IMR-90 (cell line): ENCODE measurements at regions not wholly inside any gene's neighbourhood (a gene's known extent, or its start where the extent isn't known, plus 50 kb on each side); places are given as distances from the start of the nearest gene placed in this dataset.

Source experiments
- ATAC-seq: fragments of 200-7000 bp; cut with Tn5 transposase; 2 replicates; pipeline ENCODE4 v1.9.1; 2020; ENCODE audit warnings: low read depth, mild to moderate bottlenecking, moderate library complexity
- BruUV-seq: library from RNA; stranded (reverse); fragments of 400-500 nt; replicated peaks from 2 replicates; lab custom pipeline; 2021; lab: Mats Ljungman, UMichigan
- CTCF ChIA-PET: fragments of 300-600 bp; formaldehyde crosslinking; extraction: SDS; loops from one replicate; lab custom pipeline; 2021; ENCODE audit warnings: antibody characterized with exemption; lab: Yijun Ruan, JAX
- POLR2A ChIA-PET: fragments of 300-600 bp; sonication (Branson Sonifier 250); formaldehyde crosslinking; loops from one replicate; lab custom pipeline; 2022; ENCODE audit warnings: antibody characterized with exemption; ENCODE audit not compliant: unreplicated experiment; lab: Charles Lee
- DNase-seq: peaks from one replicate; pipeline ENCODE4 v3.0.0; 2013
- H2AFZ ChIP-seq: replicated peaks from 2 replicates; pipeline ENCODE3; 2013; ENCODE audit warnings: low read length, mild to moderate bottlenecking; ENCODE audit not compliant: poor library complexity
- H2AK5ac ChIP-seq: 2 replicates; pipeline ENCODE4 v1.6.1; 2013; ENCODE audit warnings: low read depth, low read length, inconsistent platforms
- H2AK9ac ChIP-seq: replicated peaks from 2 replicates; pipeline ENCODE3; 2013; ENCODE audit warnings: mild to moderate bottlenecking, low read depth, low read length, moderate library complexity; ENCODE audit not compliant: poor library complexity
- H2BK120ac ChIP-seq: 2 replicates; pipeline ENCODE4 v1.6.1; 2013; ENCODE audit warnings: low read depth, low read length, inconsistent platforms
- H2BK15ac ChIP-seq: 3 replicates; pipeline ENCODE4 v1.6.1; 2013; ENCODE audit warnings: low read depth, low read length, inconsistent platforms
- H2BK20ac ChIP-seq: 2 replicates; pipeline ENCODE4 v1.6.1; 2013; ENCODE audit warnings: low read depth, mild to moderate bottlenecking, inconsistent platforms, low read length, moderate library complexity
- H2BK5ac ChIP-seq: 2 replicates; pipeline ENCODE4 v1.6.1; 2013; ENCODE audit warnings: mild to moderate bottlenecking, low read depth, low read length, inconsistent platforms; ENCODE audit not compliant: poor library complexity, severe bottlenecking
- H3K14ac ChIP-seq: replicated peaks from 2 replicates; pipeline ENCODE4 v1.6.1; 2013; ENCODE audit warnings: low read depth, low read length, inconsistent platforms
- H3K18ac ChIP-seq: 2 replicates; pipeline ENCODE4 v1.6.1; 2013; ENCODE audit warnings: low read depth, low read length, control low read depth
- H3K23ac ChIP-seq: 2 replicates; pipeline ENCODE4 v1.6.1; 2013; ENCODE audit warnings: low read depth, low read length, inconsistent platforms
- H3K27ac ChIP-seq: 2 replicates; pipeline ENCODE4 v1.5.1; 2013; ENCODE audit warnings: mild to moderate bottlenecking, control low read depth, low read length; ENCODE audit not compliant: insufficient read depth
- H3K27me3 ChIP-seq: 2 replicates; pipeline ENCODE4 v1.6.1; 2013; ENCODE audit warnings: low read length; ENCODE audit not compliant: control insufficient read depth, insufficient read depth
- H3K36me3 ChIP-seq: 2 replicates; pipeline ENCODE4 v1.6.1; 2013; ENCODE audit warnings: low read length, mixed read lengths; ENCODE audit not compliant: control insufficient read depth, insufficient read depth
- H3K4ac ChIP-seq: 2 replicates; pipeline ENCODE4 v1.6.1; 2013; ENCODE audit warnings: low read depth, low read length, inconsistent platforms
- H3K4me1 ChIP-seq: 2 replicates; pipeline ENCODE4 v1.6.1; 2013; ENCODE audit warnings: low read length, mixed read lengths; ENCODE audit not compliant: control insufficient read depth, insufficient read depth
- H3K4me2 ChIP-seq: 2 replicates; pipeline ENCODE4 v1.6.1; 2013; ENCODE audit warnings: low read depth, mild to moderate bottlenecking, control low read depth, low read length, moderate library complexity
- H3K4me3 ChIP-seq: 2 replicates; pipeline ENCODE4 v1.5.1; 2013; ENCODE audit warnings: low read depth, mild to moderate bottlenecking, control low read depth, low read length, moderate library complexity; ENCODE audit not compliant: insufficient read depth
- H3K56ac ChIP-seq: 2 replicates; pipeline ENCODE4 v1.6.1; 2013; ENCODE audit warnings: low read length, inconsistent platforms; ENCODE audit not compliant: insufficient read depth; ENCODE audit errors: extremely low read depth
- H3K79me1 ChIP-seq, 2 experiments: 2 replicates each; pipeline ENCODE4 v1.6.1; 2013; ENCODE audit warnings: low read length in 2 of 2, inconsistent platforms in 1 of 2, low read depth in 1 of 2
- H3K9ac ChIP-seq: 2 replicates; pipeline ENCODE4 v1.6.1; 2013; ENCODE audit warnings: low read depth, low read length, control low read depth
- H3K9me1 ChIP-seq: 2 replicates; pipeline ENCODE4 v1.6.1; 2013; ENCODE audit warnings: low read length, inconsistent platforms; ENCODE audit not compliant: insufficient read depth
- H3K9me3 ChIP-seq: 2 replicates; pipeline ENCODE4 v1.6.1; 2013; ENCODE audit warnings: low read length; ENCODE audit not compliant: control insufficient read depth, insufficient read depth
- H4K20me1 ChIP-seq: 2 replicates; pipeline ENCODE4 v1.6.1; 2013; ENCODE audit warnings: low read length, inconsistent platforms; ENCODE audit not compliant: insufficient read depth
- H4K5ac ChIP-seq: 2 replicates; pipeline ENCODE4 v1.6.1; 2013; ENCODE audit warnings: mild to moderate bottlenecking, low read depth, low read length, control low read depth
- H4K8ac ChIP-seq, 2 experiments: 2 replicates each; pipeline ENCODE4 v1.6.1; 2013; ENCODE audit warnings: low read depth in 2 of 2, low read length in 2 of 2, control low read depth in 1 of 2, inconsistent platforms in 1 of 2
- H4K91ac ChIP-seq: 2 replicates; pipeline ENCODE4 v1.6.1; 2013; ENCODE audit warnings: low read depth, low read length, inconsistent platforms; ENCODE audit not compliant: insufficient read depth
- CEBPB ChIP-seq: IDR thresholded peaks from 2 replicates; pipeline ENCODE4 v1.6.1; 2012; ENCODE audit warnings: low read depth, low read length, improper control_type of control experiment
- CHD1 ChIP-seq: IDR thresholded peaks from 2 replicates; pipeline ENCODE4 v1.6.1; 2012; ENCODE audit warnings: low read depth, low read length, improper control_type of control experiment
- POLR2A ChIP-seq: IDR thresholded peaks from 2 replicates; pipeline ENCODE4 v1.6.1; 2012; ENCODE audit warnings: mild to moderate bottlenecking, low read depth, low read length
- USF2 ChIP-seq: fragments of 150-350 bp; IDR thresholded peaks from 2 replicates; pipeline ENCODE4 v1.6.1; 2017; ENCODE audit warnings: mild to moderate bottlenecking, antibody characterized with exemption, low read length, low read depth
- WGBS, 2 experiments: methylation state at CpG; one replicate each; pipeline versions ENCODE4 v1.1.5 to v1.1.7; 2013; ENCODE audit warnings: missing lambda C conversion rate in 2 of 2; ENCODE audit not compliant: insufficient read length in 1 of 2; ENCODE audit errors: extremely low coverage in 2 of 2; 5-methylcytosine and 5-hydroxymethylcytosine counted together
- dilution Hi-C: fragments of 300-500 bp; cut with HindIII; formaldehyde crosslinking; loops from one replicate; pipeline ENCODE4 v1.14.3; 2018; ENCODE audit warnings: low sequenced_read_pairs; ENCODE audit not compliant: unreplicated experiment
- in situ Hi-C: fragments of 300-500 bp; cut with MboI; formaldehyde crosslinking; loops from 3 replicates; pipeline ENCODE4 v1.14.3; 2019; ENCODE audit warnings: low sequenced_read_pairs, inconsistent platforms, mixed read lengths
- intact Hi-C: fragments of 100-400 bp; cut with micrococcal nuclease; formaldehyde crosslinking; loops from 2 replicates; pipeline ENCODE4 v1.10.0; 2022

- BruUV-seq, result no TSS peak
- Histone ChIP-seq H3K36me3 (peaks cover 2% of the 10 kb centered on the region; the same call in 1 of the 2 replicates), H3K27ac (no peak overlapping the region)
Observed at GRCh38 chr2:54052825-54053718, 62.3 kb upstream of the ACYP2 start.

More at GRCh38 chr2:54052825-54053718, 62.3 kb upstream of the ACYP2 start:
- POLR2A ChIA-PET, result interaction anchor here (0.6 kb wide), 1 partner anchor 424 kb away, joined by 3 read pairs; no protein-coding TSS in a partner anchor
- Histone ChIP-seq H3K56ac (no peak overlapping the region), H4K20me1 (no peaks in the 10 kb centered on the region), H3K9ac (no peak overlapping the region), H3K79me1 (no peaks in the 10 kb centered on the region), H2AFZ (peak overlapping the region; percentile 44), H2BK120ac (no peak overlapping the region), H4K5ac (no peak overlapping the region), H3K27me3 (no peaks in the 10 kb centered on the region), H4K91ac (no peak overlapping the region), H2AK9ac (no peak overlapping the region), H3K4me1 (no peaks in the 10 kb centered on the region), H3K4ac (no peak overlapping the region), H3K18ac (no peak overlapping the region), H2BK15ac (no peak overlapping the region), H3K4me3 (no peak overlapping the region), H3K9me1 (no peaks in the 10 kb centered on the region), H3K4me2 (no peak overlapping the region), H2AK5ac (no peak overlapping the region; the same call in 1 of the 2 replicates), H3K23ac (no peak overlapping the region), H3K14ac (no peak overlapping the region), H2BK5ac (no peak overlapping the region), H3K9me3 (no peaks in the 10 kb centered on the region), H4K8ac (no peak overlapping the region), H2BK20ac (no peak overlapping the region)
- dilution Hi-C loops, result no loop called here
- intact Hi-C loops, result no loop called here
- in situ Hi-C loops, result no loop called here
- WGBS, 2 experiments, result 100% methylated on average over 3 of the region's 4 CpGs; no CpG with 5 or more reads in 1 of the 2 experiments
- TF ChIP-seq CEBPB (no peak), CHD1 (no peak), POLR2A (no peak), USF2 (no peak)
- CTCF ChIA-PET, result interaction anchor here (0.7 to 1.1 kb wide), 2 partner anchors 11 to 13 kb away, joined by 3 read pairs; no protein-coding TSS in a partner anchor
- ATAC-seq (peak; percentile 35; the same call in 1 of the 2 replicates), DNase-seq (no peak)
